SU-DHL-6 (cell line): ENCODE measurements at regions not wholly inside any gene's neighbourhood (a gene's known extent, or its start where the extent isn't known, plus 50 kb on each side); places are given as distances from the start of the nearest gene placed in this dataset.

ENCODE experiments used
- H2AFZ ChIP-seq: fragments of 200-600 bp; sonication (generic); 2 replicates; pipeline ENCODE4 v1.6.1; 2014; ENCODE audit warnings: low read depth, mild to moderate bottlenecking, moderate library complexity, mixed read lengths, antibody characterized with exemption, low read length; ENCODE audit not compliant: severe bottlenecking
- H3F3A ChIP-seq: fragments of 200-600 bp; shearing (Covaris generic); 2 replicates; pipeline ENCODE4 v1.6.0; 2016; ENCODE audit warnings: antibody characterized with exemption, mild to moderate bottlenecking; ENCODE audit not compliant: insufficient read depth
- H3K27ac ChIP-seq: fragments of 200-600 bp; sonication (generic); 2 replicates; pipeline ENCODE4 v1.5.1; 2016; ENCODE audit warnings: low read depth, mild to moderate bottlenecking, low read length, moderate library complexity, mixed read lengths
- H3K27me3 ChIP-seq: fragments of 200-600 bp; sonication (generic), shearing (Covaris generic); 2 replicates; pipeline ENCODE4 v1.6.0; 2014; ENCODE audit warnings: mild to moderate bottlenecking, low read length
- H3K36me3 ChIP-seq: fragments of 200-600 bp; sonication (generic); 2 replicates; pipeline ENCODE4 v1.6.1; 2014; ENCODE audit warnings: mild to moderate bottlenecking, low read length, mixed read lengths
- H3K4me2 ChIP-seq: fragments of 300-600, 200-600 bp; shearing (Covaris generic), sonication (generic); 2 replicates; pipeline ENCODE4 v1.6.0; 2014; ENCODE audit warnings: low read length, low read depth, mild to moderate bottlenecking; ENCODE audit not compliant: poor library complexity, severe bottlenecking
- H3K4me3 ChIP-seq: fragments of 200-600 bp; sonication (generic); 2 replicates; pipeline ENCODE4 v1.5.1; 2014; ENCODE audit warnings: antibody characterized with exemption, low read length, mild to moderate bottlenecking, mixed read lengths; ENCODE audit not compliant: insufficient read depth, poor library complexity, severe bottlenecking
- H3K79me2 ChIP-seq: fragments of 200-600 bp; sonication (generic); 2 replicates; pipeline ENCODE4 v1.6.1; 2014; ENCODE audit warnings: mild to moderate bottlenecking, low read length, moderate library complexity; ENCODE audit not compliant: insufficient read depth
- H3K9ac ChIP-seq: fragments of 200-600 bp; sonication (generic); 2 replicates; pipeline ENCODE4 v1.7.0; 2014; ENCODE audit warnings: mild to moderate bottlenecking, low read length
- H3K9me2 ChIP-seq: fragments of 200-600 bp; sonication (generic); replicated peaks from 2 replicates; pipeline ENCODE4 v1.6.1; 2014; ENCODE audit warnings: low read length; ENCODE audit not compliant: insufficient read depth
- H3K9me3 ChIP-seq: fragments of 200-600 bp; sonication (generic); 2 replicates; pipeline ENCODE4 v1.6.1; 2014; ENCODE audit warnings: low read length, mixed read lengths; ENCODE audit not compliant: insufficient read depth
- H4K20me1 ChIP-seq: fragments of 200-600 bp; sonication (generic); 2 replicates; pipeline ENCODE4 v1.6.1; 2014; ENCODE audit warnings: low read depth, mild to moderate bottlenecking, antibody characterized with exemption, low read length, moderate library complexity, mixed read lengths
- EZH2phosphoT487 ChIP-seq: fragments of 200-600 bp; sonication (generic), shearing (Covaris generic); conservative IDR thresholded peaks from 2 replicates; pipeline ENCODE4 v1.6.1; 2018; ENCODE audit warnings: mild to moderate bottlenecking, antibody characterized with exemption, low read length, moderate library complexity, mixed read lengths
- TF ChIP-seq, protein P1 (sequence below): fragments of 200-600 bp; sonication (generic); IDR thresholded peaks from one replicate; pipeline ENCODE4 v1.5.1; 2017; ENCODE audit warnings: antibody characterized with exemption, mild to moderate bottlenecking, low read length, moderate library complexity; ENCODE audit not compliant: insufficient read depth, poor library complexity, severe bottlenecking

DNA sequence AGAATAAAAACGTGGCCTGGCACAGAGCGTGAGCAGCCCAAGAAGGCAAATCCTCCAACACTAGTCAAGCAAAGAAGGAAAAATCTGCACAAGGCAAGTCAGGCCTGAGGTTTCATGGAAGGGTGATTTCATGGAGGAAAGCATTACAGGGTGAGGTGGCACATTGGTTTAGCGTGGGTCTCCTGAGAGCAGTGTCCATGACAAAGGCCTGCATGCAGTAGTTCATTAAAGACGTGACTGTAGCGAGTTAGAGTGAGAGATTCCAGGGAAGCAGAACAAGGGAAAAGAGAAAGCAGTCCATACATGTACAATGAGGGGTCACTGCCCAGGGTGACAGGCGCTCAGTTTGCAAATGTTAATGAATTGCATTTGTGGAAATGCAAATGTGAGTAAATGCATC lies 285.0 kb upstream of the ERCC4 start:
- no peak overlapping the region for H3K9ac ChIP-seq
- H3K36me3 ChIP-seq: no peaks in the 10 kb centered on the region
- H3K4me2 ChIP-seq: no peak overlapping the region
- H3K27ac ChIP-seq: no peak overlapping the region
- H3K27me3 ChIP-seq: no peaks in the 10 kb centered on the region
- H3F3A ChIP-seq: no peaks in the 10 kb centered on the region
- H3K9me2 ChIP-seq: no peaks in the 10 kb centered on the region
- TF ChIP-seq, protein P1, sequence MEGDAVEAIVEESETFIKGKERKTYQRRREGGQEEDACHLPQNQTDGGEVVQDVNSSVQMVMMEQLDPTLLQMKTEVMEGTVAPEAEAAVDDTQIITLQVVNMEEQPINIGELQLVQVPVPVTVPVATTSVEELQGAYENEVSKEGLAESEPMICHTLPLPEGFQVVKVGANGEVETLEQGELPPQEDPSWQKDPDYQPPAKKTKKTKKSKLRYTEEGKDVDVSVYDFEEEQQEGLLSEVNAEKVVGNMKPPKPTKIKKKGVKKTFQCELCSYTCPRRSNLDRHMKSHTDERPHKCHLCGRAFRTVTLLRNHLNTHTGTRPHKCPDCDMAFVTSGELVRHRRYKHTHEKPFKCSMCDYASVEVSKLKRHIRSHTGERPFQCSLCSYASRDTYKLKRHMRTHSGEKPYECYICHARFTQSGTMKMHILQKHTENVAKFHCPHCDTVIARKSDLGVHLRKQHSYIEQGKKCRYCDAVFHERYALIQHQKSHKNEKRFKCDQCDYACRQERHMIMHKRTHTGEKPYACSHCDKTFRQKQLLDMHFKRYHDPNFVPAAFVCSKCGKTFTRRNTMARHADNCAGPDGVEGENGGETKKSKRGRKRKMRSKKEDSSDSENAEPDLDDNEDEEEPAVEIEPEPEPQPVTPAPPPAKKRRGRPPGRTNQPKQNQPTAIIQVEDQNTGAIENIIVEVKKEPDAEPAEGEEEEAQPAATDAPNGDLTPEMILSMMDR: no peak
- TF ChIP-seq EZH2phosphoT487: no peak
- no peaks in the 10 kb centered on the region for H4K20me1 ChIP-seq
- no peak overlapping the region for H2AFZ ChIP-seq
- no peak overlapping the region for H3K4me3 ChIP-seq
- H3K79me2 ChIP-seq: no peaks in the 10 kb centered on the region
- H3K9me3 ChIP-seq: no peaks in the 10 kb centered on the region

- no peaks in the 10 kb centered on the region for H3K36me3 ChIP-seq
- H3K9ac ChIP-seq: no peak overlapping the region
- no peak overlapping the region for H3K4me3 ChIP-seq
- H4K20me1 ChIP-seq: no peaks in the 10 kb centered on the region
- no peaks in the 10 kb centered on the region for H3K9me3 ChIP-seq
- no peaks in the 10 kb centered on the region for H3K9me2 ChIP-seq
- H3K79me2 ChIP-seq: no peaks in the 10 kb centered on the region
- no peaks in the 10 kb centered on the region for H3K27me3 ChIP-seq
- no peak overlapping the region for H2AFZ ChIP-seq
- TF ChIP-seq, protein P1: no peak
- no peak for TF ChIP-seq EZH2phosphoT487
- H3K4me2 ChIP-seq: no peak overlapping the region
- no peaks in the 10 kb centered on the region for H3F3A ChIP-seq
- H3K27ac ChIP-seq: no peak overlapping the region
These were observed 281.7 kb upstream of the ERCC4 start for GRCh38 chr16:13638218-13638617.

GRCh38 chr16:13643412-13643811 lies 276.5 kb upstream of the ERCC4 start:
- H3K9me3 ChIP-seq: no peaks in the 10 kb centered on the region
- no peak overlapping the region for H3K9ac ChIP-seq
- no peaks in the 10 kb centered on the region for H4K20me1 ChIP-seq
- no peaks in the 10 kb centered on the region for H3K36me3 ChIP-seq
- no peaks in the 10 kb centered on the region for H3K9me2 ChIP-seq
- no peaks in the 10 kb centered on the region for H3K27me3 ChIP-seq
- TF ChIP-seq EZH2phosphoT487: no peak
- TF ChIP-seq, protein P1: no peak
- H3F3A ChIP-seq: no peaks in the 10 kb centered on the region
- no peak overlapping the region for H3K4me2 ChIP-seq
- no peaks in the 10 kb centered on the region for H3K79me2 ChIP-seq
- no peak overlapping the region for H3K4me3 ChIP-seq
- H3K27ac ChIP-seq: no peak overlapping the region
- H2AFZ ChIP-seq: no peak overlapping the region
